ENCODE measurements at regions not wholly inside any gene's neighbourhood (a gene's known extent, or its start where the extent isn't known, plus 50 kb on each side); places are given as distances from the start of the nearest gene placed in this dataset.

DNA sequence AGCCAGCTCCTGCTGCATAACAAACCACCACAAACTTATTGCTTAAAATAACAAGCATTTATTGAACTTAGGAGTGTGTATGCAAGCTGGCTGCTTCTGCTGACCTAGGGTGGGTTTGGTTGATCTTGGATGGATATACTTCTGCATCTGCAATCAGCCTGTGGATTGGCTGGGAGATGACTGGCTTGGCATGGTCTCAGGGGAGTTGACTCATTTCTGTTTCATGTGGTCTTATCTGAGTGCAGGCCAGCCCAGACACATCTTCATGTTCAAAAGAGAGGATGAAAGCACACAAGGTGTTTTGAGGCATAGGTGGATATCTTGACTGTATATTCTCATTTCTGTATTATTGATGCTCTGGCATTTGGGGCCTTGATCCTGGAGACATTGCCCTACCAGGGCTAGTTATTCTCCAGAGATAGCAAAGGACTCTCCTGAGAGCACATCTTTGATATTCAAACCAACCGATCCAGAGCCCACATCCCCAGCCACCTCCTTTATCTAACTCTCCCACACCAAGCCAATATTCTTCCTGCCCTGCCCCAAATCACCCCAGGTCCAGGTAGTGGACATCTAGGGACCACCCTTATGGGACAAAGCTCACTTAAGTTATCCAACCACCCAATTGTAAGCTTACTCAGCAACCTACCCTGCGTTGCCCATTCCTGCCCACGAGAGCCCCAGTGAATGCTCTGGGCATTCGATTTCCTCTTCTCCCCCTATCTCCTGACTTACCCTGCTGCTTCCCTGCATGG, 350.8 kb downstream of the PTPRU start:
- intact Hi-C loops (cut with DNase I), result no loop called here
- no peak overlapping the region for H3K27ac ChIP-seq
- ATAC-seq, result no peak
- H3K4me3 ChIP-seq, result no peak overlapping the region
- TF ChIP-seq, protein P1, sequence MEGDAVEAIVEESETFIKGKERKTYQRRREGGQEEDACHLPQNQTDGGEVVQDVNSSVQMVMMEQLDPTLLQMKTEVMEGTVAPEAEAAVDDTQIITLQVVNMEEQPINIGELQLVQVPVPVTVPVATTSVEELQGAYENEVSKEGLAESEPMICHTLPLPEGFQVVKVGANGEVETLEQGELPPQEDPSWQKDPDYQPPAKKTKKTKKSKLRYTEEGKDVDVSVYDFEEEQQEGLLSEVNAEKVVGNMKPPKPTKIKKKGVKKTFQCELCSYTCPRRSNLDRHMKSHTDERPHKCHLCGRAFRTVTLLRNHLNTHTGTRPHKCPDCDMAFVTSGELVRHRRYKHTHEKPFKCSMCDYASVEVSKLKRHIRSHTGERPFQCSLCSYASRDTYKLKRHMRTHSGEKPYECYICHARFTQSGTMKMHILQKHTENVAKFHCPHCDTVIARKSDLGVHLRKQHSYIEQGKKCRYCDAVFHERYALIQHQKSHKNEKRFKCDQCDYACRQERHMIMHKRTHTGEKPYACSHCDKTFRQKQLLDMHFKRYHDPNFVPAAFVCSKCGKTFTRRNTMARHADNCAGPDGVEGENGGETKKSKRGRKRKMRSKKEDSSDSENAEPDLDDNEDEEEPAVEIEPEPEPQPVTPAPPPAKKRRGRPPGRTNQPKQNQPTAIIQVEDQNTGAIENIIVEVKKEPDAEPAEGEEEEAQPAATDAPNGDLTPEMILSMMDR (IDR thresholded peaks at IDR 0.05), result no peak
- no peaks in the 10 kb centered on the region for H3K36me3 ChIP-seq
- no peaks in the 10 kb centered on the region for H3K4me1 ChIP-seq
- 41 to 46% methylated on average over 4 of the region's 4 CpGs for WGBS, 2 donors
- H3K27me3 ChIP-seq, result peaks cover 0 to 56% (median 28%) of the 10 kb centered on the region in 7 donors
- H3K9me3 ChIP-seq, result peaks cover 0 to 6% (median 0%) of the 10 kb centered on the region in 11 donors
- no peak for DNase-seq

- intact Hi-C loops (cut with DNase I), result no loop called here
- H3K4me3 ChIP-seq, result no peak overlapping the region
- no peak for DNase-seq
- no peaks in the 10 kb centered on the region for H3K4me1 ChIP-seq
- H3K36me3 ChIP-seq, result no peaks in the 10 kb centered on the region
- WGBS, 2 donors, result 79 to 80% methylated on average over 5 of the region's 5 CpGs
- no peak overlapping the region for H3K27ac ChIP-seq
- H3K9me3 ChIP-seq, result peaks cover 0 to 6% (median 0%) of the 10 kb centered on the region in 11 donors
- ATAC-seq, result no peak
- H3K27me3 ChIP-seq, result peaks cover 0 to 53% (median 20%) of the 10 kb centered on the region in 7 donors
- TF ChIP-seq, protein P1 (IDR thresholded peaks at IDR 0.05), result no peak
Measured at GRCh38 chr1:29586215-29586614, 349.9 kb downstream of the PTPRU start.

DNA sequence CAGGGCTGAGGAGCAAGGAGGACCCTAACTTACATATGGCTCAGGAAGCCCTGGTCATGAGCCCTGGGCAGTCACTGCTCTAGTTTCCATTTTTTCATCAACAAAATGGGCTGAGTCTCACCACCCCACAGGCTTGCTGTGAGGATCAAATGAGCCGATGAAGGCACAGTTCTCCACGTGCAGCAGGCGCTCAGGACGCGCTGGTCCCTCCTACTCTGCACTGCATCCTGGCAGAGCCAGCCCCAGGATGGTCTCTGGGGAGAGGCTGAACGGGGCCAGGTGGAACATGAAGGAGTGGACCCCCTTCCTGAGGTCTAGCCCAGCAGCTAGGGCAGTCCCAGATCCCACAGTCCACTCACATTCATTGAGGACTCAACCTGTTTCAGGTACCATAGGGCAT, 349.3 kb downstream of the PTPRU start:
- Histone ChIP-seq H3K36me3 (no peaks in the 10 kb centered on the region), H3K4me1 (no peaks in the 10 kb centered on the region), H3K9me3 (peaks cover 0 to 6% (median 0%) of the 10 kb centered on the region in 11 donors), H3K27ac (no peak overlapping the region), H3K4me3 (no peak overlapping the region), H3K27me3 (peaks cover 0 to 55% (median 20%) of the 10 kb centered on the region in 7 donors)
- DNase-seq (no peak), ATAC-seq (no peak)
- WGBS, 2 donors, result 70 to 83% methylated on average over 6 of the region's 6 CpGs
- TF ChIP-seq, protein P1 (IDR thresholded peaks at IDR 0.05), result no peak
- intact Hi-C loops (cut with DNase I), result no loop called here

GRCh38 chr1:29585201-29585600, 348.9 kb downstream of the PTPRU start:
- no peak for DNase-seq
- Histone ChIP-seq H3K27me3 (peaks cover 0 to 59% (median 16%) of the 10 kb centered on the region in 7 donors), H3K9me3 (peaks cover 0 to 6% (median 0%) of the 10 kb centered on the region in 11 donors)

More at GRCh38 chr1:29585201-29585600, 348.9 kb downstream of the PTPRU start:
- ATAC-seq, result no peak
- TF ChIP-seq, protein P1 (IDR thresholded peaks at IDR 0.05), result no peak
- Histone ChIP-seq H3K4me1 (no peaks in the 10 kb centered on the region), H3K4me3 (no peak overlapping the region), H3K27ac (no peak overlapping the region), H3K36me3 (no peaks in the 10 kb centered on the region)
- intact Hi-C loops (cut with DNase I), result no loop called here
- WGBS, 2 donors, result 78 to 82% methylated on average over 7 of the region's 7 CpGs

Measured in heart right ventricle (tissue), 16 donors.